GM06990 (cell line): ENCODE measurements at regions not wholly inside any gene's neighbourhood (a gene's known extent, or its start where the extent isn't known, plus 50 kb on each side); places are given as distances from the start of the nearest gene placed in this dataset.

ENCODE experiments used
- DNase-seq: peaks from one replicate; pipeline ENCODE4 v3.0.0-alpha.2; 2011; ENCODE audit not compliant: insufficient read length; ENCODE audit errors: extremely low read depth
- H3K27me3 ChIP-seq: replicated peaks from 2 replicates; pipeline ENCODE4 v1.6.0; 2011; ENCODE audit warnings: low read length; ENCODE audit not compliant: control insufficient read depth, insufficient read depth
- H3K36me3 ChIP-seq: 2 replicates; pipeline ENCODE4 v1.5.1; 2011; ENCODE audit warnings: low read length; ENCODE audit not compliant: control insufficient read depth, insufficient read depth
- H3K4me3 ChIP-seq: replicated peaks from 2 replicates; pipeline ENCODE4 v1.5.1; 2011; ENCODE audit warnings: low read depth, mild to moderate bottlenecking, control low read depth, low read length
- CTCF ChIP-seq: IDR thresholded peaks from 2 replicates; pipeline ENCODE4 v1.5.1; 2011; ENCODE audit warnings: low read length, control low read depth, mild to moderate bottlenecking, inconsistent platforms; ENCODE audit not compliant: insufficient read depth, poor library complexity, severe bottlenecking

- Histone ChIP-seq H3K27me3 (no peaks in the 10 kb centered on the region), H3K4me3 (no peak overlapping the region), H3K36me3 (no peaks in the 10 kb centered on the region)
- no peak for DNase-seq
- TF ChIP-seq CTCF, result no peak
Measured at GRCh38 chr4:185925910-185926360, 113.9 kb upstream of the SORBS2 start.

DNA sequence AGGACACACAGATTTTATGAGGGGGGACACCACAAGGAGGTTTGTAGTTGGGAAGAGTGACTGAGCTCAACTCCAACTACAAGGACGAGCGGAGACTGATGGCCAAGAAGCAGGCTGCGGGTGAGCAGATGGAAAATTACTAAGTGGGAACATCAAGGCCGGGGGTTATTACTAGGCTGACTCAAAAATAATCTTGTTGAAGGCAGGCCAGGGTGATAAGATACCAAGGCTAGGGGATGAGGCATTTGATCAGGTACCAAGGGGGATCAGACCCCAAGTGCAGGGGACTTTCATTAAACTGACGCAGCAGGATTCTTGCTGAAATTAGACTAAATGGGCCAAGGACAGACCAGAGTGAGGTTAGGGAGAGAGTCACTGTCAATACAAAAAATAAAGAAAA is 119.4 kb upstream of the SORBS2 start:
- Histone ChIP-seq H3K4me3 (no peak overlapping the region), H3K27me3 (no peaks in the 10 kb centered on the region), H3K36me3 (no peaks in the 10 kb centered on the region)
- DNase-seq, result no peak
- no peak for TF ChIP-seq CTCF

DNA sequence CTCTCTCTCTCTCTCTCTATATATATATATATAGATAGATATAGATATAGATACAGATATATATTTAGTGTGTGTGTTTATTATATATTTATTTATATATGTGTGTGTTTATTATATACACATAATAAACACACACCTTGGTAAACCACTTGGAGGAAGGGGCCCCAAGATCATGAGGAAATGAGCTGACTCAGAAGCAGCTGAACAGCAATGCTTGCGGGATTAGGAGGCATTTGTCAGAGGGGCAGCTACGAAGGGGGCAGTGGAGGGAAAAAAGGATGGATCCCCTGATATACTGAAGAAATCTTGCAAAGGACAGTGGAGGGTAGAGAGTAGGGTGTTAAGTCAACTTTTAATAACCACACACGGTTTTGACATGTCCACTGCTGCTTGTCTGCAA is 120.0 kb upstream of the SORBS2 start:
- H3K27me3 ChIP-seq, result no peaks in the 10 kb centered on the region
- no peak for TF ChIP-seq CTCF
- no peak overlapping the region for H3K4me3 ChIP-seq
- DNase-seq, result no peak
- no peaks in the 10 kb centered on the region for H3K36me3 ChIP-seq

GRCh38 chr4:185932491-185932890 is 120.5 kb upstream of the SORBS2 start:
- no peak for DNase-seq
- Histone ChIP-seq H3K27me3 (no peaks in the 10 kb centered on the region), H3K4me3 (no peak overlapping the region), H3K36me3 (no peaks in the 10 kb centered on the region)
- TF ChIP-seq CTCF, result no peak

DNA sequence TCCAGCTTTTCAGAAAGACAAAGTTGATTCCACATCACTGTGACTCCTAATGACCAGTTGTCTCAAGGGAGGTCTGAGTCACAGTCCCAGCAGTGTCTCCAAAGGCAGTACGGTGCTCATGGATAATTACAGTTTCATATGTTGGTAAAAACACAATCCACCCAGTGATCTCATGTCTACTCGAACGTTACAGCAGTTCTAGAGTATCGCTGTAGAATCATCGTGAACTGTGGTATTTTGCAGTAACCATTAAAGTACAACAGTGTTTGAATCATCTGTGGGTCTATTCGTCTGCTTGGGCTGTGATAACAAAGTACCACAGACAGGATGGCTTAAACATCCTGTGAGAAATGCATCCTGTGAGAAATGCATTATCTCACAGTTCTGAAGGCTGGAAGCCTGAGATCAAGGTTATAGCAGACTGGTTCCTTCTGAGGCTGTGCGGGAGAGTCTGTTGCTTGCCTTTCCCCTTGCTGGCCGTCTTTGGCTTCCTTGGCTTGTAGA is 121.1 kb upstream of the SORBS2 start:
- H3K4me3 ChIP-seq, result no peak overlapping the region
- H3K36me3 ChIP-seq, result no peaks in the 10 kb centered on the region
- H3K27me3 ChIP-seq, result no peaks in the 10 kb centered on the region
- no peak for DNase-seq
- no peak for TF ChIP-seq CTCF
